ENCODE measurements at regions not wholly inside any gene's neighbourhood (a gene's known extent, or its start where the extent isn't known, plus 50 kb on each side); places are given as distances from the start of the nearest gene placed in this dataset.
"Not testable (repeated sequence)": the region's sequence is repeated elsewhere in the genome, so short reads cannot be mapped to it uniquely, and the experiment has no call there.

DNA sequence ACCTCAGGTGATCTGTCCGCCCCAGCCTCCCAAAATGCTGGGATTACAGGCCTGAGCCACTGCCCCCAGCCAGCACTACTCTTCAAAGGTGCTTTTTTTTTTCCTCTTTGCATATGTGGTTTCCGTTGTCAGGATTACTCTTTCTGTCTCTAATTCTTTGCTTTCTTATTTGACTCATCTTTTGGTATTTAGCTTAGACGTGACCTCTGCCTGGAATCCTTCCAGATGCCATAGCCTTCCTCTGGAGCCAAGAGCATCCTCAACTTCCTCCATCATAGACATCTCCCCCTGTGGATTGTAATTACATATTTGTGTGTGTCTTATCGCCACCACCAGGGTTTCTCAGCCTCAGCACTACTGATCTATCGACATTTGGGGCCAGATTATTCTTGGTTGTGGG lies 84.4 kb upstream of the XYLT1 start:
- peak; percentile 32 for DNase-seq (ENCODE audit: low spot score)

- DNase-seq (ENCODE audit: low spot score), result no peak
These were observed 81.6 kb upstream of the XYLT1 start for GRCh38 chr16:17552351-17552750.

DNA sequence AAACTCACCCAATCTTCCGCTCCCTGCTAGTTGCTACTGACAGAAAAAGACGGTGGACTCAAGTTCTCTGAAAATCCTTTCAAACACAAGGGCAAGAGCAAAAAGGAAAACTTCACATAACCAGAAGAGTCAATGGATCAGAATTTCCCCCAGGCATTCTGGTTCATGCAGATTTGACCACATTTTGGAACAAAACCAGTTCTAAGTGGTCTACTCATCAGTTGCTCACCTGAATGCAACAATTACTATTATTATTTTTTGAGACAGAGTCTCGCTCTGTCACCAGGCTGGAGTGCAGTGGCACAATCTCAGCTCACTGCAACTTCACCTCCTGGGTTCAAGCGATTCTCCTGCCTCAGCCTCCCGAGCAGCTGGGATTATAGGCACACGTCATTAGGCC lies 80.9 kb upstream of the XYLT1 start:
- not testable (repeated sequence) for DNase-seq (ENCODE audit: low spot score)

DNA sequence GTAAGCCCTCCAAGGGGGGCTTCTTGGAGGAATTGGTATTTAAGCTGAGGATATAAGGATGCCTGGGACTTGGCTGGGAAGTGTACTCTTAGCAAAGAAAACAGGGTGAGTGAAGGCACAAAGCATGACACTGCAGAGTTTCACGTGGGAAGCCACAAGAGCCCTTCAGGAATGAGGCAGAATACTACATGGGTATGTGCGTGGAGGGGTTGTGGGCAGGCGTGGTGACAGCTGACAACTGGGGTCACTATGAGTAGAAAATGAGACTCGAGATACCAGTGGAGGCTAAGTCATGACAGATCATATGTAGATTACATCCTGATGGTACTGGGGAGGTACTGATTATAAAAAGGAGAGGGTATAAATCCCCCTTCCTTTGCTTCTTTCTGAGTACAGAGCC lies 78.1 kb upstream of the XYLT1 start:
- no peak for DNase-seq (ENCODE audit: low spot score)

GRCh38 chr16:17544785-17545184 lies 74.0 kb upstream of the XYLT1 start:
- no peak for DNase-seq (ENCODE audit: low spot score)

GRCh38 chr16:17544304-17544703 lies 73.5 kb upstream of the XYLT1 start:
- no peak for DNase-seq (ENCODE audit: low spot score)

- no peak for DNase-seq (ENCODE audit: low spot score)
These were observed 72.3 kb upstream of the XYLT1 start for GRCh38 chr16:17543073-17543472.

DNA sequence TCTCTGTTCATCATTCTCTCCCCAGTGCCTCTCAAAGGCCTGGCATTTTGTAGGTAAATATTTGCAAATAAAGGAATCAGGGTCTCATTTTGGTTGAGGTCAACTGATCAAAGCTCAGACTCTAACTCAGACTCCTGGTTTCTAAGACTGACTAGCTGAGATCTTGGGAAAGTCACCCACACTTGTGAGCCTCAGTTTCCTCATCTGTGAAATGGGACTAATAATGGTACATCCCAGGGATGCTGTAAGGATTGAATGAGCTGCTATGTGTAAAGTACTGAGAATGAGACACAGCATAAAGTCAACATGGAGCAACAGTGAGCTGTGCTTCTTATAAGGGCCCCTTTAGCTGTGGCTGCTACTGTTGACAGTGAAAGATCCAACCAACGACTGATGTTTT lies 70.6 kb upstream of the XYLT1 start:
- no peak for DNase-seq (ENCODE audit: low spot score)

- no peak for DNase-seq (ENCODE audit: low spot score)
These were observed 68.2 kb upstream of the XYLT1 start for GRCh38 chr16:17538927-17539326.

- no peak for DNase-seq (ENCODE audit: low spot score)
These were observed 61.7 kb upstream of the XYLT1 start for GRCh38 chr16:17532338-17532995.

DNA sequence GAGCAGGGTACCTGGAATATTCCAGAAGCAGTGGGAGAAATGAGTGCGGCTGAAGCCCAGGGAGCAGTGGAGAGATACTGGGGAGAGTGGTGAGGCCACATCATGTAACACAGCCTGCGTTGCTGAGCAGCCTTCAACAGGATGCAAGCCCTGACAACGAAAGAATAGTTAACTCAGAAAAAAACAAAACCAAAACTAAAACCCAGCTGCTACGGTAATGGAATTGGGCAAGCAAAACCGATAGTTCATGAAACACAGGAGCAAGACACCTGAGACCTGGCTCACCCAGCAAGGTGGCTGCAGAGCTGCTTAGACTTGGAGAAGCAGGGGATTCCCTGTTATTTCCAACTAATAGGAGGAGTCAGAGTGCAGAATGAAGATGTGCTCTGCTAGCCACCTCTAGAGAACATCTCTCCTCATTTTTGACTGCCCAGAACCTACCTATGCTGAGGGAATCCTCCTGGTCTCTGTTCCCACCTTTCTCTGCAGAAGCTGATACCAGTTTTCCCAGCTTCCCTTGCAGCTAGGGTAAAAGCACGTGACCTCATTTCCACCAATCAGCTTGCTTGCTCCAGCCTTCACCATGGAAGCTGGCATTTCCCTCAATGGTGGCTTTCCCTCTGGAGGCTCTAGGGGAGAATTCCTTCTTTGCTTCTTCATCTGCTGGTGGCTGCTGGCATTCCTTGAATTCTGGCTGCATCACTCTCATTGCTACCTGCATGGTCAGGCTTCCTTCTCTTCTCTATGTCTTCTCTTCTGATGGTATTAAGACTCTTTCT lies 59.4 kb upstream of the XYLT1 start:
- DNase-seq (ENCODE audit: low spot score), result no peak

- DNase-seq (ENCODE audit: low spot score), result no peak
These were observed 56.5 kb upstream of the XYLT1 start for GRCh38 chr16:17526956-17527937.

GRCh38 chr16:17524656-17525055 lies 53.9 kb upstream of the XYLT1 start:
- no peak for DNase-seq (ENCODE audit: low spot score)

DNA sequence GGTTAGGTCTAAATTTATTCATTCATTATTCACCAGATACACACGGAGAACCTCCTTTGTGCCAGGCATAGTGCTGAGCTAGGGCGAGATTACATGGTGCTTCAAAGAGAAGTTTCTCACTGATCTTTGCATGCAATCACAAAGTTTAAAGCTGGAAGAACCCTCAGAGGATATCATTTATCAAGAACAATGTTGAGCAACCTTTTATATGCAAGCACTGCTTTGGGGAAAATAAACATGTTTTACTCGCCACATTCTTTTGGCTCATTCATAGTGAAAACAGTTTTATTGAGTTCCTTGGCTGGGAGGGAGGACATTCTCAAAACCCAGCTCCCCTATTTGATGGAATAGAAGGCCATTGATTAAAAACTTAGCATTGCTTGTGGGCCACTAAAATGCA lies 49.8 kb upstream of the XYLT1 start:
- DNase-seq (ENCODE audit: low spot score), result no peak
